ENCODE measurements at regions not wholly inside any gene's neighbourhood (a gene's known extent, or its start where the extent isn't known, plus 50 kb on each side); places are given as distances from the start of the nearest gene placed in this dataset.

DNA sequence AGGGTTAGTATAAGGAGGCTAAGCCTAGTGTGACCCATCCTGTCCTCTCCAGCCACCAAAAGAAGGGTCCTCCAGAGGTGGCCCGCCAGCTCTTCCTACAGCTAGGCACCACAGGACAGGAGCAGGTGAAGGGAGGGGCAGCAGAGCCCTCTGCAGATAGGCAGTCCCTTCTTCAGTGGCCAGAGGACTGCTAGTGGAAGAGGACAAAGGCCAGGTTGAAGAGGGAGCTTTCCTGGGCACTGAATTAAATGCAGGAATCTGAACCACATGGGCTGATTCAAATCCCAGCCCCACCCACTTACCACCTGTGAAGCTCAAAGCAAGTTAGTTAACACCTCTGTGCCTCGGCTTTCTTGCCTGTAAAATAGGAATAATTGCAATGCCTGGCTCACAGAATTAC, 409.5 kb downstream of the NXPE2 start:
- TF ChIP-seq, protein P1, sequence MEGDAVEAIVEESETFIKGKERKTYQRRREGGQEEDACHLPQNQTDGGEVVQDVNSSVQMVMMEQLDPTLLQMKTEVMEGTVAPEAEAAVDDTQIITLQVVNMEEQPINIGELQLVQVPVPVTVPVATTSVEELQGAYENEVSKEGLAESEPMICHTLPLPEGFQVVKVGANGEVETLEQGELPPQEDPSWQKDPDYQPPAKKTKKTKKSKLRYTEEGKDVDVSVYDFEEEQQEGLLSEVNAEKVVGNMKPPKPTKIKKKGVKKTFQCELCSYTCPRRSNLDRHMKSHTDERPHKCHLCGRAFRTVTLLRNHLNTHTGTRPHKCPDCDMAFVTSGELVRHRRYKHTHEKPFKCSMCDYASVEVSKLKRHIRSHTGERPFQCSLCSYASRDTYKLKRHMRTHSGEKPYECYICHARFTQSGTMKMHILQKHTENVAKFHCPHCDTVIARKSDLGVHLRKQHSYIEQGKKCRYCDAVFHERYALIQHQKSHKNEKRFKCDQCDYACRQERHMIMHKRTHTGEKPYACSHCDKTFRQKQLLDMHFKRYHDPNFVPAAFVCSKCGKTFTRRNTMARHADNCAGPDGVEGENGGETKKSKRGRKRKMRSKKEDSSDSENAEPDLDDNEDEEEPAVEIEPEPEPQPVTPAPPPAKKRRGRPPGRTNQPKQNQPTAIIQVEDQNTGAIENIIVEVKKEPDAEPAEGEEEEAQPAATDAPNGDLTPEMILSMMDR (IDR thresholded peaks at IDR 0.05 in 2 of 3, conservative IDR thresholded peaks at IDR 0.05 in 1 of 3; ENCODE audit: borderline replicate concordance in 1 of 3, insufficient read depth in 1 of 3, low read depth in 2 of 3, low read length in 2 of 3), result no peak
- TF ChIP-seq, protein P2, sequence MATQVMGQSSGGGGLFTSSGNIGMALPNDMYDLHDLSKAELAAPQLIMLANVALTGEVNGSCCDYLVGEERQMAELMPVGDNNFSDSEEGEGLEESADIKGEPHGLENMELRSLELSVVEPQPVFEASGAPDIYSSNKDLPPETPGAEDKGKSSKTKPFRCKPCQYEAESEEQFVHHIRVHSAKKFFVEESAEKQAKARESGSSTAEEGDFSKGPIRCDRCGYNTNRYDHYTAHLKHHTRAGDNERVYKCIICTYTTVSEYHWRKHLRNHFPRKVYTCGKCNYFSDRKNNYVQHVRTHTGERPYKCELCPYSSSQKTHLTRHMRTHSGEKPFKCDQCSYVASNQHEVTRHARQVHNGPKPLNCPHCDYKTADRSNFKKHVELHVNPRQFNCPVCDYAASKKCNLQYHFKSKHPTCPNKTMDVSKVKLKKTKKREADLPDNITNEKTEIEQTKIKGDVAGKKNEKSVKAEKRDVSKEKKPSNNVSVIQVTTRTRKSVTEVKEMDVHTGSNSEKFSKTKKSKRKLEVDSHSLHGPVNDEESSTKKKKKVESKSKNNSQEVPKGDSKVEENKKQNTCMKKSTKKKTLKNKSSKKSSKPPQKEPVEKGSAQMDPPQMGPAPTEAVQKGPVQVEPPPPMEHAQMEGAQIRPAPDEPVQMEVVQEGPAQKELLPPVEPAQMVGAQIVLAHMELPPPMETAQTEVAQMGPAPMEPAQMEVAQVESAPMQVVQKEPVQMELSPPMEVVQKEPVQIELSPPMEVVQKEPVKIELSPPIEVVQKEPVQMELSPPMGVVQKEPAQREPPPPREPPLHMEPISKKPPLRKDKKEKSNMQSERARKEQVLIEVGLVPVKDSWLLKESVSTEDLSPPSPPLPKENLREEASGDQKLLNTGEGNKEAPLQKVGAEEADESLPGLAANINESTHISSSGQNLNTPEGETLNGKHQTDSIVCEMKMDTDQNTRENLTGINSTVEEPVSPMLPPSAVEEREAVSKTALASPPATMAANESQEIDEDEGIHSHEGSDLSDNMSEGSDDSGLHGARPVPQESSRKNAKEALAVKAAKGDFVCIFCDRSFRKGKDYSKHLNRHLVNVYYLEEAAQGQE (IDR thresholded peaks at IDR 0.05; ENCODE audit: low read depth), result no peak
- TF ChIP-seq, protein P3, sequence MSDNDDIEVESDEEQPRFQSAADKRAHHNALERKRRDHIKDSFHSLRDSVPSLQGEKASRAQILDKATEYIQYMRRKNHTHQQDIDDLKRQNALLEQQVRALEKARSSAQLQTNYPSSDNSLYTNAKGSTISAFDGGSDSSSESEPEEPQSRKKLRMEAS (IDR thresholded peaks at IDR 0.05), result no peak
- TF ChIP-seq CEBPB (IDR thresholded peaks at IDR 0.05; ENCODE audit: low read depth) (no peak), FOSL1 (IDR thresholded peaks at IDR 0.05; ENCODE audit: low read depth) (no peak), YY1 (IDR thresholded peaks at IDR 0.05; ENCODE audit: extremely low read depth, insufficient replicate concordance, low read depth, low read length) (no peak)
- ChIA-PET CTCF (no interaction called here), POLR2A (no interaction called here), RAD21 (ENCODE audit: low non-redundant PET in 1 of 2, low total read pairs in 2 of 2, uncharacterized antibody in 2 of 2, unreplicated experiment in 2 of 2) (no interaction called here)
- H3K27me3 ChIP-seq (ENCODE audit: insufficient read depth, low read length), result no peaks in the 10 kb centered on the region
- no peak overlapping the region for H2AFZ ChIP-seq (ENCODE audit: low read depth, low read length, poor library complexity, severe bottlenecking)
- no peak for DNase-seq (ENCODE audit: low read depth, low spot score)
- H3K27ac ChIP-seq (ENCODE audit: low read depth, low read length), result no peak overlapping the region
- no peak overlapping the region for H3K9ac ChIP-seq (ENCODE audit: low read length)
- no peak overlapping the region for H3K4me2 ChIP-seq (ENCODE audit: low read length)
- no peaks in the 10 kb centered on the region for H3K4me1 ChIP-seq (ENCODE audit: control insufficient read depth in 1 of 2, insufficient read depth in 2 of 2, low read length in 2 of 2)
- H4K20me1 ChIP-seq (ENCODE audit: insufficient read depth), result no peaks in the 10 kb centered on the region
- H3K4me3 ChIP-seq (replicated peaks in 1 of 2; ENCODE audit: low read depth in 1 of 2, low read length in 2 of 2), result no peak overlapping the region
- H3K9me2 ChIP-seq (ENCODE audit: insufficient read depth), result no peaks in the 10 kb centered on the region
- no peaks in the 10 kb centered on the region for H3K36me3 ChIP-seq (ENCODE audit: control insufficient read depth in 1 of 2, insufficient read depth in 2 of 2, low read length in 2 of 2)
- peaks cover 5 to 9% of the 10 kb centered on the region in 2 experiments; a peak in 2 of 4 replicates for H3K9me3 ChIP-seq (ENCODE audit: control insufficient read depth in 1 of 2, insufficient read depth in 1 of 2, low read depth in 1 of 2, low read length in 2 of 2)
- BruUV-seq (replicated peaks), result no TSS peak
- no peak for ATAC-seq
- intact Hi-C loops (cut with micrococcal nuclease), result no loop called here
- no peaks in the 10 kb centered on the region for H3K79me2 ChIP-seq (ENCODE audit: insufficient read depth, low read length)

All from HCT116 (cell line).